Kidney (tissue), 13 donors: ENCODE measurements at regions not wholly inside any gene's neighbourhood (a gene's known extent, or its start where the extent isn't known, plus 50 kb on each side); places are given as distances from the start of the nearest gene placed in this dataset.
"Not testable (repeated sequence)": the region's sequence is repeated elsewhere in the genome, so short reads cannot be mapped to it uniquely, and the experiment has no call there.

Experiments used
- DNase-seq, 5 donors: peaks; one replicate each; pipeline ENCODE4 v3.0.0-alpha.2; 2013 to 2020
- FAIRE-seq: peaks from 2 replicates; lab custom pipeline; 2012; peaks lifted over from hg19 to GRCh38; lab: Jason Lieb, UNC
- H3K27ac ChIP-seq, 2 donors: one replicate each; pipeline ENCODE4 v1.7.0; 2013; ENCODE audit warnings: low read depth in 2 of 2, low read length in 2 of 2, inconsistent platforms in 1 of 2
- H3K27me3 ChIP-seq: one replicate; pipeline ENCODE4 v1.7.1; 2013; ENCODE audit warnings: low read length, inconsistent platforms; ENCODE audit not compliant: control insufficient read depth, insufficient read depth
- H3K36me3 ChIP-seq, 3 donors: one replicate each; pipeline versions ENCODE4 v1.7.0 to v1.7.1; 2013; ENCODE audit warnings: low read length in 3 of 3, control low read depth in 1 of 3, inconsistent platforms in 1 of 3; ENCODE audit not compliant: insufficient read depth in 3 of 3, control insufficient read depth in 2 of 3
- H3K4me1 ChIP-seq, 3 donors: one replicate each; pipeline versions ENCODE4 v1.7.0 to v1.7.1; 2013; ENCODE audit warnings: low read length in 3 of 3, inconsistent platforms in 1 of 3, low read depth in 1 of 3; ENCODE audit not compliant: control insufficient read depth in 2 of 3, insufficient read depth in 2 of 3
- H3K4me3 ChIP-seq, 3 donors: one replicate each; pipeline versions ENCODE4 v1.7.0 to v1.8.1; 2013; ENCODE audit warnings: low read length in 3 of 3, control low read depth in 1 of 3, inconsistent platforms in 1 of 3
- H3K9ac ChIP-seq, 3 donors: one replicate each; pipeline versions ENCODE4 v1.7.0 to v1.7.1; 2013; ENCODE audit warnings: low read length in 3 of 3, control low read depth in 1 of 3, inconsistent platforms in 1 of 3
- H3K9me3 ChIP-seq, 3 donors: one replicate each; pipeline versions ENCODE4 v1.7.0 to v1.7.1; 2013; ENCODE audit warnings: low read length in 3 of 3, control low read depth in 1 of 3, inconsistent platforms in 1 of 3; ENCODE audit not compliant: control insufficient read depth in 2 of 3, insufficient read depth in 1 of 3
- intact Hi-C: fragments of 100-400 bp; cut with DNase I; formaldehyde crosslinking; loops from one replicate; pipeline ENCODE4 v1.11.1; 2022
- TF ChIP-seq, protein P1 (sequence below): IDR thresholded peaks from 3 replicates; pipeline ENCODE4 v1.5.1; 2012; ENCODE audit warnings: mild to moderate bottlenecking, moderate library complexity, borderline replicate concordance; ENCODE audit not compliant: insufficient read depth; ENCODE audit errors: extremely low read depth
- donor health status: control.
- donor health status: control.
- donor health status: control.
- donor health status: control.
- donor health status: control.
- donor health status: DM: yes; HTN: yes; CAD: no.
- donor health status: Normal renal cell carcinoma (clear cell type).

- H3K27me3 ChIP-seq, intact Hi-C loops, H3K9ac ChIP-seq, H3K9me3 ChIP-seq, DNase-seq, H3K27ac ChIP-seq, FAIRE-seq, H3K4me1 ChIP-seq, H3K36me3 ChIP-seq, H3K4me3 ChIP-seq: not testable (repeated sequence)
Observed at GRCh38 chr10:45056806-45057205, 56.1 kb downstream of the ZNF22 start.

GRCh38 chr10:45058580-45058979, 57.9 kb downstream of the ZNF22 start:
- TF ChIP-seq, protein P1, sequence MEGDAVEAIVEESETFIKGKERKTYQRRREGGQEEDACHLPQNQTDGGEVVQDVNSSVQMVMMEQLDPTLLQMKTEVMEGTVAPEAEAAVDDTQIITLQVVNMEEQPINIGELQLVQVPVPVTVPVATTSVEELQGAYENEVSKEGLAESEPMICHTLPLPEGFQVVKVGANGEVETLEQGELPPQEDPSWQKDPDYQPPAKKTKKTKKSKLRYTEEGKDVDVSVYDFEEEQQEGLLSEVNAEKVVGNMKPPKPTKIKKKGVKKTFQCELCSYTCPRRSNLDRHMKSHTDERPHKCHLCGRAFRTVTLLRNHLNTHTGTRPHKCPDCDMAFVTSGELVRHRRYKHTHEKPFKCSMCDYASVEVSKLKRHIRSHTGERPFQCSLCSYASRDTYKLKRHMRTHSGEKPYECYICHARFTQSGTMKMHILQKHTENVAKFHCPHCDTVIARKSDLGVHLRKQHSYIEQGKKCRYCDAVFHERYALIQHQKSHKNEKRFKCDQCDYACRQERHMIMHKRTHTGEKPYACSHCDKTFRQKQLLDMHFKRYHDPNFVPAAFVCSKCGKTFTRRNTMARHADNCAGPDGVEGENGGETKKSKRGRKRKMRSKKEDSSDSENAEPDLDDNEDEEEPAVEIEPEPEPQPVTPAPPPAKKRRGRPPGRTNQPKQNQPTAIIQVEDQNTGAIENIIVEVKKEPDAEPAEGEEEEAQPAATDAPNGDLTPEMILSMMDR = no peak
- Histone ChIP-seq H3K9ac (no peak overlapping the region), H3K27ac (no peak overlapping the region), H3K36me3 (no peaks in the 10 kb centered on the region), H3K4me3 (no peak overlapping the region), H3K9me3 (no peaks in the 10 kb centered on the region), H3K4me1 (no peaks in the 10 kb centered on the region), H3K27me3 (no peaks in the 10 kb centered on the region)
- FAIRE-seq (no peak), DNase-seq (peak in 1 of 5 donors; percentile 11)
- intact Hi-C loops = no loop called here

GRCh38 chr10:45058992-45059561, 58.4 kb downstream of the ZNF22 start:
- no peaks in the 10 kb centered on the region for H3K9me3 ChIP-seq
- H3K27ac ChIP-seq = no peak overlapping the region
- intact Hi-C loops = no loop called here
- H3K9ac ChIP-seq = no peak overlapping the region
- no peak overlapping the region for H3K4me3 ChIP-seq
- H3K27me3 ChIP-seq = no peaks in the 10 kb centered on the region
- DNase-seq = no peak
- FAIRE-seq = no peak
- H3K36me3 ChIP-seq = no peaks in the 10 kb centered on the region
- no peaks in the 10 kb centered on the region for H3K4me1 ChIP-seq
- TF ChIP-seq, protein P1 = no peak

- no peak for DNase-seq
- Histone ChIP-seq H3K9me3 (no peaks in the 10 kb centered on the region), H3K36me3 (no peaks in the 10 kb centered on the region), H3K4me1 (no peaks in the 10 kb centered on the region), H3K4me3 (no peak overlapping the region), H3K9ac (no peak overlapping the region), H3K27me3 (no peaks in the 10 kb centered on the region), H3K27ac (no peak overlapping the region)
- TF ChIP-seq, protein P1 = no peak
- intact Hi-C loops = no loop called here
- FAIRE-seq = no peak
Observed at GRCh38 chr10:45059632-45060031, 58.9 kb downstream of the ZNF22 start.
